K562 (cell line): ENCODE measurements at regions not wholly inside any gene's neighbourhood (a gene's known extent, or its start where the extent isn't known, plus 50 kb on each side); places are given as distances from the start of the nearest gene placed in this dataset.

Experiments
- ATAC-seq: fragments of 200-7000 bp; cut with Tn5 transposase; 3 replicates; pipeline ENCODE4 v1.9.1; 2020; ENCODE audit warnings: moderate library complexity
- BruUV-seq: library from RNA; stranded (reverse); fragments of 400-500 nt; replicated peaks from 2 replicates; lab custom pipeline; 2021; lab: Mats Ljungman, UMichigan
- CTCF ChIA-PET: fragments of 300-600 bp; formaldehyde crosslinking; extraction: SDS; loops from one replicate; lab custom pipeline; 2021; ENCODE audit warnings: low intra/inter-chr PET ratio; lab: Yijun Ruan, JAX
- POLR2A ChIA-PET: fragments of 300-600, 350-650 bp; sonication (Branson Sonifier 250); formaldehyde crosslinking; extraction: SDS; loops from one replicate; lab custom pipeline; 2021; ENCODE audit warnings: antibody characterized with exemption, inconsistent platforms; lab: Yijun Ruan, JAX
- DNase-seq, 4 experiments: peaks; one replicate each; pipeline versions ENCODE4 v3.0.0 to v3.0.0-alpha.2; 2011 to 2018; ENCODE audit warnings: low spot score in 3 of 4, mixed read lengths in 3 of 4; ENCODE audit errors: extremely low read depth in 1 of 4
- FAIRE-seq: peaks from 2 replicates; lab custom pipeline; 2011; peaks lifted over from hg19 to GRCh38; lab: Jason Lieb, UNC
- H2AFZ ChIP-seq: 2 replicates; pipeline ENCODE4 v1.6.0; 2011; ENCODE audit warnings: low read depth, low read length, control low read depth, inconsistent platforms
- H3K27ac ChIP-seq: fragments of 200-600 bp; 3 replicates; pipeline ENCODE4 v1.8.0; 2011; ENCODE audit warnings: low read depth, mild to moderate bottlenecking, control low read depth, inconsistent platforms, low read length, moderate library complexity, mixed read lengths; ENCODE audit errors: extremely low read depth
- H3K27me3 ChIP-seq, 2 experiments: fragments of 300-600 bp in 1 of 2; 2 replicates in 1 of 2; 3 replicates in 1 of 2; pipeline versions ENCODE4 v1.6.0 to v1.8.0; 2011; ENCODE audit warnings: inconsistent platforms in 2 of 2, low read length in 2 of 2, mild to moderate bottlenecking in 1 of 2, mixed read lengths in 1 of 2, moderate library complexity in 1 of 2; ENCODE audit not compliant: control insufficient read depth in 2 of 2, insufficient read depth in 2 of 2
- H3K36me3 ChIP-seq: fragments of 300-600 bp; 3 replicates; pipeline ENCODE4 v1.8.0; 2011; ENCODE audit warnings: mild to moderate bottlenecking, low read length, inconsistent platforms; ENCODE audit not compliant: control insufficient read depth, insufficient read depth
- H3K4me1 ChIP-seq, 2 experiments: fragments of 200-600 bp in 1 of 2; replicated peaks in 1 of 2; 2 replicates in 1 of 2; 3 replicates in 1 of 2; pipeline versions ENCODE4 v1.5.1 to v1.8.0; 2011; ENCODE audit warnings: inconsistent platforms in 2 of 2, low read length in 2 of 2, mild to moderate bottlenecking in 1 of 2, mixed read lengths in 1 of 2, moderate library complexity in 1 of 2; ENCODE audit not compliant: control insufficient read depth in 2 of 2, insufficient read depth in 2 of 2
- H3K4me2 ChIP-seq: 2 replicates; pipeline ENCODE4 v1.6.1; 2011; ENCODE audit warnings: low read length, control low read depth, inconsistent platforms, mixed read lengths; ENCODE audit not compliant: insufficient read depth
- H3K4me3 ChIP-seq: fragments of 200-600 bp; sonication (generic), shearing (Covaris generic); 2 replicates; pipeline ENCODE4 v1.5.1; 2016; ENCODE audit warnings: control low read depth, inconsistent platforms
- H3K79me2 ChIP-seq: fragments of 200-600 bp; 3 replicates; pipeline ENCODE4 v1.8.0; 2011; ENCODE audit warnings: low read length, inconsistent platforms; ENCODE audit not compliant: control insufficient read depth, insufficient read depth
- H3K9ac ChIP-seq, 2 experiments: 2 replicates each; pipeline versions ENCODE4 v1.6.0 to v1.6.1; 2011; ENCODE audit warnings: low read depth in 2 of 2, low read length in 2 of 2, control low read depth in 1 of 2, inconsistent platforms in 1 of 2, mild to moderate bottlenecking in 1 of 2, mixed read lengths in 1 of 2; ENCODE audit not compliant: insufficient read depth in 1 of 2
- H3K9me1 ChIP-seq: one replicate; pipeline ENCODE4 v1.6.0; 2011; ENCODE audit warnings: inconsistent platforms, mild to moderate bottlenecking, low read length, moderate library complexity; ENCODE audit not compliant: control insufficient read depth, insufficient read depth
- H3K9me3 ChIP-seq: replicated peaks from 2 replicates; pipeline ENCODE4 v1.5.1; 2011; ENCODE audit warnings: low read depth, low read length, inconsistent platforms; ENCODE audit not compliant: control insufficient read depth, insufficient read depth
- H4K20me1 ChIP-seq: replicated peaks from 2 replicates; pipeline ENCODE4 v1.6.1; 2011; ENCODE audit warnings: low read length, inconsistent platforms, mixed read lengths; ENCODE audit not compliant: control insufficient read depth, insufficient read depth
- ARID1B ChIP-seq: fragments of 450-650 bp; IDR thresholded peaks from 2 replicates; pipeline ENCODE4 v1.6.1; 2016; ENCODE audit warnings: antibody characterized with exemption, mild to moderate bottlenecking, inconsistent platforms
- DIDO1 ChIP-seq: fragments of 450-650 bp; IDR thresholded peaks from 2 replicates; pipeline ENCODE4 v1.6.1; 2016; ENCODE audit warnings: low read depth, missing biosample characterization, missing genetic modification characterization
- E2F3 ChIP-seq: fragments of 250-450 bp; sonication (Bioruptor Pico); IDR thresholded peaks from 2 replicates; pipeline ENCODE4 v1.4.0; 2020; ENCODE audit warnings: mild to moderate bottlenecking
- ELK1 ChIP-seq: sonication (generic); formaldehyde crosslinking; IDR thresholded peaks from 2 replicates; pipeline ENCODE4 v1.8.1; 2022; ENCODE audit warnings: missing genetic modification reagents
- FIP1L1 ChIP-seq: fragments of 200-400 bp; formaldehyde crosslinking; IDR thresholded peaks from 2 replicates; pipeline ENCODE4 v1.6.1; 2018; ENCODE audit warnings: mild to moderate bottlenecking, low read depth, low read length; ENCODE audit not compliant: poor library complexity, severe bottlenecking
- HBP1 ChIP-seq: fragments of 450-650 bp; formaldehyde crosslinking; IDR thresholded peaks from 2 replicates; pipeline ENCODE4 v1.4.0; 2022; ENCODE audit warnings: missing genetic modification characterization
- HNRNPL ChIP-seq: fragments of 200-400 bp; formaldehyde crosslinking; IDR thresholded peaks from 2 replicates; pipeline ENCODE4 v1.6.1; 2017; ENCODE audit warnings: low read depth, mild to moderate bottlenecking, low read length
- LARP7 ChIP-seq: fragments of 450-650 bp; IDR thresholded peaks from 2 replicates; pipeline ENCODE4 v1.6.1; 2016
- NR3C1 ChIP-seq: sonication (generic); formaldehyde crosslinking; IDR thresholded peaks from 2 replicates; pipeline ENCODE4 v1.8.1; 2022; ENCODE audit warnings: missing genetic modification reagents
- SAFB2 ChIP-seq: fragments of 200-400 bp; formaldehyde crosslinking; IDR thresholded peaks from 2 replicates; pipeline ENCODE4 v1.6.1; 2018; ENCODE audit warnings: borderline replicate concordance, low read length, low read depth, moderate library complexity; ENCODE audit not compliant: severe bottlenecking
- ZBTB26 ChIP-seq: fragments of 450-650 bp; formaldehyde crosslinking; IDR thresholded peaks from 2 replicates; pipeline ENCODE4 v1.4.0; 2022; ENCODE audit warnings: missing genetic modification characterization
- ZNF655 ChIP-seq: fragments of 250-450 bp; sonication (Bioruptor Pico); IDR thresholded peaks from 2 replicates; pipeline ENCODE4 v1.5.0; 2021
- WGBS: fragments of 100-300 bp; shearing (Covaris generic); methylation state at CpG from one replicate; pipeline ENCODE4 v1.1.6; 2016; ENCODE audit warnings: low coverage, mixed read lengths; ENCODE audit not compliant: insufficient coverage; ENCODE audit errors: missing lambda C conversion rate; 5-methylcytosine and 5-hydroxymethylcytosine counted together
- in situ Hi-C: fragments of 300-500 bp; cut with MboI; formaldehyde crosslinking; loops from 4 replicates; pipeline ENCODE4 v1.15.0; 2018; ENCODE audit warnings: inconsistent platforms, mixed read lengths
- intact Hi-C: fragments of 100-400 bp; cut with micrococcal nuclease; formaldehyde crosslinking; loops from 2 replicates; pipeline ENCODE4 v1.14.2; 2022

GRCh38 chr2:234623521-234623991, 126.7 kb upstream of the ARL4C start:
- POLR2A ChIA-PET = no interaction called here
- no peaks in the 10 kb centered on the region for H3K4me1 ChIP-seq
- 0% methylated on average over 5 of the region's 5 CpGs for WGBS
- BruUV-seq = no TSS peak
- DNase-seq (no peak), ATAC-seq (no peak), FAIRE-seq (no peak)
- H3K27ac ChIP-seq = no peak overlapping the region
- H3K79me2 ChIP-seq = no peaks in the 10 kb centered on the region
- no peak overlapping the region for H3K4me2 ChIP-seq
- H2AFZ ChIP-seq = no peak overlapping the region
- no peak overlapping the region for H3K9ac ChIP-seq
- H3K9me3 ChIP-seq = no peaks in the 10 kb centered on the region
- H3K4me3 ChIP-seq = no peak overlapping the region
- intact Hi-C loops = no loop called here
- H3K36me3 ChIP-seq = no peaks in the 10 kb centered on the region
- no peaks in the 10 kb centered on the region for H4K20me1 ChIP-seq
- H3K27me3 ChIP-seq = no peaks in the 10 kb centered on the region
- in situ Hi-C loops = no loop called here
- no peak for TF ChIP-seq LARP7
- CTCF ChIA-PET = no interaction called here
- H3K9me1 ChIP-seq = no peaks in the 10 kb centered on the region

- Histone ChIP-seq H3K9ac (no peak overlapping the region), H3K9me1 (no peaks in the 10 kb centered on the region), H3K79me2 (no peaks in the 10 kb centered on the region), H2AFZ (no peak overlapping the region), H3K4me3 (no peak overlapping the region), H3K36me3 (no peaks in the 10 kb centered on the region), H3K4me1 (no peaks in the 10 kb centered on the region), H3K9me3 (no peaks in the 10 kb centered on the region), H4K20me1 (no peaks in the 10 kb centered on the region), H3K27me3 (no peaks in the 10 kb centered on the region), H3K27ac (no peak overlapping the region), H3K4me2 (no peak overlapping the region)
- ChIA-PET CTCF (no interaction called here), POLR2A (no interaction called here)
- WGBS = 0% methylated on average over 5 of the region's 5 CpGs
- BruUV-seq = no TSS peak
- in situ Hi-C loops = no loop called here
- no peak for FAIRE-seq
- DNase-seq = no peak
- no peak for ATAC-seq
- intact Hi-C loops = no loop called here
- TF ChIP-seq ZNF655 (CRISPR knock-in tag) (no peak), ARID1B (no peak), ELK1 (CRISPR knock-in tag) (no peak), FIP1L1 (no peak), HNRNPL (no peak), ZBTB26 (CRISPR knock-in tag) (no peak), DIDO1 (tag) (no peak), LARP7 (no peak), E2F3 (no peak), HBP1 (CRISPR knock-in tag) (no peak), NR3C1 (CRISPR knock-in tag) (no peak), SAFB2 (no peak)
Measured at GRCh38 chr2:234621120-234621519, 124.2 kb upstream of the ARL4C start.
